Gastroesophageal sphincter (tissue), 3 donors: ENCODE measurements at regions not wholly inside any gene's neighbourhood (a gene's known extent, or its start where the extent isn't known, plus 50 kb on each side); places are given as distances from the start of the nearest gene placed in this dataset.

ENCODE experiments used
- CTCF ChIP-seq, 4 experiments: fragments of 200-600 bp in 2 of 4; fragments of 450-650 bp in 2 of 4; sonication (generic) in 1 of 4; IDR thresholded peaks; one replicate each; pipeline ENCODE4 v1.5.1; 2017 to 2019; ENCODE audit warnings: antibody characterized with exemption in 4 of 4, mild to moderate bottlenecking in 2 of 4, moderate library complexity in 2 of 4
- POLR2AphosphoS5 ChIP-seq: sonication (generic); formaldehyde crosslinking; IDR thresholded peaks from one replicate; pipeline ENCODE4 v1.6.1; 2017; ENCODE audit warnings: antibody characterized with exemption

- no peak for TF ChIP-seq POLR2AphosphoS5
- no peak for TF ChIP-seq CTCF (IDR thresholded peaks at IDR 0.05)
These were observed 576.2 kb downstream of the CDH8 start for GRCh38 chr16:61460020-61460419.
